Upper lobe of left lung (tissue), 4 donors: ENCODE measurements at regions not wholly inside any gene's neighbourhood (a gene's known extent, or its start where the extent isn't known, plus 50 kb on each side); places are given as distances from the start of the nearest gene placed in this dataset.

ENCODE experiments used
- POLR2AphosphoS5 ChIP-seq, 2 donors: sonication (generic); formaldehyde crosslinking; IDR thresholded peaks; one replicate each; pipeline ENCODE4 v1.5.1; 2017; ENCODE audit warnings: antibody characterized with exemption in 2 of 2
- TF ChIP-seq, protein P1 (sequence below), 6 experiments: fragments of 450-650 bp in 4 of 6; fragments of 200-600 bp in 2 of 6; sonication (generic) in 2 of 6; IDR thresholded peaks; one replicate each; pipeline ENCODE4 v1.5.1; 2016 to 2019; ENCODE audit warnings: antibody characterized with exemption in 6 of 6

DNA sequence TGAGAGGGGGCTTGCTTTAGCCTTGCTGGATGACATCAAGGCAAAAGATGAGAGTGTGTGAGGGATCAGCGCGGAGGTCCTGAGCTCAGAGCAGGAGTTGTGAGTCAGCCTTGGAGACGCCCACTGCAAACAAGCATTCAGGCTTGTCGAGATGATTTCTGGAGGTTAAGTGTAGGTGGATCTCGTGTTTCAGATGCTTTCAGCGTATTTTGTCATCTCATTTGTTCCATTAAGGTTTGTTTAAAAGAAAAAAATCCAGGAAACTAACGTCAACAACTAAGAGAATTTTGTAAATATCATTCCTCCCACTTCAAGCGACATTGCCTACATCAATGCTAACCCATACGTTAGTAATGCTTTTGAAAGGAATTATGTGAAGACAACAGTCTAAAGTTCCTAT lies 715.4 kb upstream of the NRP1 start:
- TF ChIP-seq, protein P1, sequence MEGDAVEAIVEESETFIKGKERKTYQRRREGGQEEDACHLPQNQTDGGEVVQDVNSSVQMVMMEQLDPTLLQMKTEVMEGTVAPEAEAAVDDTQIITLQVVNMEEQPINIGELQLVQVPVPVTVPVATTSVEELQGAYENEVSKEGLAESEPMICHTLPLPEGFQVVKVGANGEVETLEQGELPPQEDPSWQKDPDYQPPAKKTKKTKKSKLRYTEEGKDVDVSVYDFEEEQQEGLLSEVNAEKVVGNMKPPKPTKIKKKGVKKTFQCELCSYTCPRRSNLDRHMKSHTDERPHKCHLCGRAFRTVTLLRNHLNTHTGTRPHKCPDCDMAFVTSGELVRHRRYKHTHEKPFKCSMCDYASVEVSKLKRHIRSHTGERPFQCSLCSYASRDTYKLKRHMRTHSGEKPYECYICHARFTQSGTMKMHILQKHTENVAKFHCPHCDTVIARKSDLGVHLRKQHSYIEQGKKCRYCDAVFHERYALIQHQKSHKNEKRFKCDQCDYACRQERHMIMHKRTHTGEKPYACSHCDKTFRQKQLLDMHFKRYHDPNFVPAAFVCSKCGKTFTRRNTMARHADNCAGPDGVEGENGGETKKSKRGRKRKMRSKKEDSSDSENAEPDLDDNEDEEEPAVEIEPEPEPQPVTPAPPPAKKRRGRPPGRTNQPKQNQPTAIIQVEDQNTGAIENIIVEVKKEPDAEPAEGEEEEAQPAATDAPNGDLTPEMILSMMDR (IDR thresholded peaks at IDR 0.05), result no peak
- TF ChIP-seq POLR2AphosphoS5 (IDR thresholded peaks at IDR 0.05), result no peak
